Ovary (tissue), 3 donors: ENCODE measurements at regions not wholly inside any gene's neighbourhood (a gene's known extent, or its start where the extent isn't known, plus 50 kb on each side); places are given as distances from the start of the nearest gene placed in this dataset.

Experiments used
- EP300 ChIP-seq: sonication (generic); formaldehyde crosslinking; IDR thresholded peaks from one replicate; pipeline ENCODE4 v1.6.1; 2017; ENCODE audit warnings: antibody characterized with exemption
- POLR2A ChIP-seq: fragments of 450-650 bp; IDR thresholded peaks from one replicate; pipeline ENCODE4 v1.6.1; 2017; ENCODE audit warnings: antibody characterized with exemption, mild to moderate bottlenecking, moderate library complexity
- TF ChIP-seq, protein P1 (sequence below), 3 donors: fragments of 450-650 bp in 2 of 3; fragments of 200-600 bp in 1 of 3; IDR thresholded peaks; one replicate each; pipeline versions ENCODE4 v1.5.1 to v1.8.0; 2016 to 2022; ENCODE audit warnings: antibody characterized with exemption in 3 of 3, mild to moderate bottlenecking in 1 of 3
- donor health status: DM: no; HTN: no; CAD: no.

GRCh38 chr6:93013054-93013453, 406.3 kb downstream of the EPHA7 start:
- TF ChIP-seq, protein P1, sequence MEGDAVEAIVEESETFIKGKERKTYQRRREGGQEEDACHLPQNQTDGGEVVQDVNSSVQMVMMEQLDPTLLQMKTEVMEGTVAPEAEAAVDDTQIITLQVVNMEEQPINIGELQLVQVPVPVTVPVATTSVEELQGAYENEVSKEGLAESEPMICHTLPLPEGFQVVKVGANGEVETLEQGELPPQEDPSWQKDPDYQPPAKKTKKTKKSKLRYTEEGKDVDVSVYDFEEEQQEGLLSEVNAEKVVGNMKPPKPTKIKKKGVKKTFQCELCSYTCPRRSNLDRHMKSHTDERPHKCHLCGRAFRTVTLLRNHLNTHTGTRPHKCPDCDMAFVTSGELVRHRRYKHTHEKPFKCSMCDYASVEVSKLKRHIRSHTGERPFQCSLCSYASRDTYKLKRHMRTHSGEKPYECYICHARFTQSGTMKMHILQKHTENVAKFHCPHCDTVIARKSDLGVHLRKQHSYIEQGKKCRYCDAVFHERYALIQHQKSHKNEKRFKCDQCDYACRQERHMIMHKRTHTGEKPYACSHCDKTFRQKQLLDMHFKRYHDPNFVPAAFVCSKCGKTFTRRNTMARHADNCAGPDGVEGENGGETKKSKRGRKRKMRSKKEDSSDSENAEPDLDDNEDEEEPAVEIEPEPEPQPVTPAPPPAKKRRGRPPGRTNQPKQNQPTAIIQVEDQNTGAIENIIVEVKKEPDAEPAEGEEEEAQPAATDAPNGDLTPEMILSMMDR (IDR thresholded peaks at IDR 0.05) = no peak
- TF ChIP-seq POLR2A = no peak
- no peak for TF ChIP-seq EP300
